GM12878 (cell line): ENCODE measurements at regions not wholly inside any gene's neighbourhood (a gene's known extent, or its start where the extent isn't known, plus 50 kb on each side); places are given as distances from the start of the nearest gene placed in this dataset.

ENCODE experiments used
- ATAC-seq: fragments of 200-7000 bp; cut with Tn5 transposase; 3 replicates; pipeline ENCODE4 v1.9.1; 2020; ENCODE audit warnings: mild to moderate bottlenecking, moderate library complexity
- BruUV-seq: library from RNA; stranded (reverse); fragments of 400-500 nt; replicated peaks from 2 replicates; lab custom pipeline; 2021; lab: Mats Ljungman, UMichigan
- CTCF ChIA-PET: fragments of 300-600 bp; sonication (Branson Sonifier 250); formaldehyde crosslinking; extraction: SDS; loops from one replicate; lab custom pipeline; 2021; ENCODE audit warnings: inconsistent platforms; lab: Yijun Ruan, JAX
- POLR2A ChIA-PET: fragments of 350-600 bp; formaldehyde crosslinking; extraction: SDS; loops from one replicate; lab custom pipeline; 2021; ENCODE audit warnings: inconsistent platforms; lab: Charles Lee
- RAD21 ChIA-PET: fragments of 300-600 bp; sonication (Branson Sonifier 250); formaldehyde crosslinking; loops from one replicate; lab custom pipeline; 2023; ENCODE audit warnings: antibody characterized with exemption; ENCODE audit not compliant: unreplicated experiment; lab: Charles Lee
- SMC1A ChIA-PET: fragments of 300-600 bp; sonication (Branson Sonifier 250); formaldehyde crosslinking; loops from one replicate; lab custom pipeline; 2023; ENCODE audit not compliant: unreplicated experiment, uncharacterized antibody; lab: Charles Lee
- DNase-seq: peaks from one replicate; pipeline ENCODE4 v3.0.0-alpha.2; 2011; ENCODE audit warnings: low read depth, low spot score
- FAIRE-seq: peaks from 3 replicates; lab custom pipeline; 2011; peaks lifted over from hg19 to GRCh38; lab: Jason Lieb, UNC
- H2AFZ ChIP-seq: 2 replicates; pipeline ENCODE4 v1.6.0; 2011; ENCODE audit warnings: low read depth, low read length, control low read depth; ENCODE audit not compliant: control insufficient read depth
- H3K27ac ChIP-seq: 2 replicates; pipeline ENCODE4 v1.5.1; 2011; ENCODE audit warnings: control low read depth; ENCODE audit not compliant: control insufficient read depth, insufficient read depth
- H3K27me3 ChIP-seq, 2 experiments: replicated peaks in 1 of 2; 2 replicates each; pipeline versions ENCODE4 v1.6.0 to v1.6.1; 2011; ENCODE audit warnings: low read length in 1 of 2; ENCODE audit not compliant: control insufficient read depth in 2 of 2, insufficient read depth in 2 of 2
- H3K36me3 ChIP-seq, 2 experiments: 2 replicates each; pipeline ENCODE4 v1.5.1; 2011; ENCODE audit warnings: low read length in 1 of 2; ENCODE audit not compliant: control insufficient read depth in 2 of 2, insufficient read depth in 2 of 2
- H3K4me1 ChIP-seq: 2 replicates; pipeline ENCODE4 v1.6.1; 2011; ENCODE audit warnings: mild to moderate bottlenecking, low read length, moderate library complexity, mixed read lengths; ENCODE audit not compliant: control insufficient read depth, insufficient read depth
- H3K4me2 ChIP-seq: 2 replicates; pipeline ENCODE4 v1.6.0; 2011; ENCODE audit warnings: control low read depth; ENCODE audit not compliant: control insufficient read depth, insufficient read depth
- H3K4me3 ChIP-seq: fragments of 200-600 bp; sonication (generic); 2 replicates; pipeline ENCODE4 v1.5.1; 2016
- H3K79me2 ChIP-seq: 2 replicates; pipeline ENCODE4 v1.6.0; 2011; ENCODE audit warnings: low read length; ENCODE audit not compliant: control insufficient read depth, insufficient read depth
- H3K9ac ChIP-seq: 2 replicates; pipeline ENCODE4 v1.8.0; 2011; ENCODE audit warnings: low read length, control low read depth, mixed read lengths; ENCODE audit not compliant: control insufficient read depth, insufficient read depth
- H3K9me3 ChIP-seq: replicated peaks from 3 replicates; pipeline ENCODE4 v1.5.1; 2011; ENCODE audit warnings: mild to moderate bottlenecking, low read length; ENCODE audit not compliant: control insufficient read depth, insufficient read depth
- H4K20me1 ChIP-seq: 2 replicates; pipeline ENCODE4 v1.6.0; 2011; ENCODE audit not compliant: control insufficient read depth, insufficient read depth
- BMI1 ChIP-seq: fragments of 450-650 bp; IDR thresholded peaks from 2 replicates; pipeline ENCODE4 v1.6.1; 2016; ENCODE audit warnings: mild to moderate bottlenecking, moderate library complexity, borderline replicate concordance
- E2F4 ChIP-seq: IDR thresholded peaks from 2 replicates; pipeline ENCODE4 v1.6.1; 2012; ENCODE audit warnings: low read depth, low read length, improper control_type of control experiment
- ESRRA ChIP-seq: IDR thresholded peaks from 2 replicates; pipeline ENCODE4 v1.6.1; 2012; ENCODE audit warnings: mild to moderate bottlenecking, low read length, improper control_type of control experiment
- GATAD2B ChIP-seq: fragments of 450-650 bp; conservative IDR thresholded peaks from 2 replicates; pipeline ENCODE4 v1.6.1; 2017; ENCODE audit warnings: low read depth, mild to moderate bottlenecking, moderate library complexity
- JUNB ChIP-seq: IDR thresholded peaks from 2 replicates; pipeline ENCODE4 v1.6.1; 2016; ENCODE audit warnings: antibody characterized with exemption, mild to moderate bottlenecking
- KDM1A ChIP-seq: fragments of 200-600 bp; sonication (generic); IDR thresholded peaks from 2 replicates; pipeline ENCODE4 v1.6.1; 2016; ENCODE audit warnings: borderline replicate concordance
- NFXL1 ChIP-seq: fragments of 450-650 bp; IDR thresholded peaks from 2 replicates; pipeline ENCODE4 v1.6.1; 2017; ENCODE audit warnings: antibody characterized with exemption, mild to moderate bottlenecking, borderline replicate concordance
- POLR2AphosphoS2 ChIP-seq: IDR thresholded peaks from 2 replicates; pipeline ENCODE4 v1.6.1; 2011; ENCODE audit warnings: low read depth, mild to moderate bottlenecking, low read length, improper control_type of control experiment, moderate library complexity
- POLR2AphosphoS5 ChIP-seq: IDR thresholded peaks from 2 replicates; pipeline ENCODE4 v1.6.1; 2011; ENCODE audit warnings: mild to moderate bottlenecking, low read length, inconsistent platforms
- RAD51 ChIP-seq: fragments of 450-650 bp; IDR thresholded peaks from 2 replicates; pipeline ENCODE4 v1.6.1; 2016; ENCODE audit warnings: moderate library complexity, mild to moderate bottlenecking, inconsistent platforms
- RELB ChIP-seq: fragments of 450-650 bp; IDR thresholded peaks from 2 replicates; pipeline ENCODE4 v1.6.1; 2017; ENCODE audit warnings: low read depth, mild to moderate bottlenecking, moderate library complexity
- STAT1 ChIP-seq: fragments of 450-650 bp; conservative IDR thresholded peaks from 2 replicates; pipeline ENCODE4 v1.6.1; 2014; ENCODE audit warnings: antibody characterized with exemption, mild to moderate bottlenecking
- YY1 ChIP-seq: IDR thresholded peaks from 2 replicates; pipeline ENCODE4 v1.6.1; 2011; ENCODE audit warnings: low read depth, mild to moderate bottlenecking, low read length
- ZBED1 ChIP-seq: IDR thresholded peaks from 2 replicates; pipeline ENCODE4 v1.6.1; 2016; ENCODE audit warnings: borderline replicate concordance
- ZBTB4 ChIP-seq: fragments of 450-650 bp; formaldehyde crosslinking; IDR thresholded peaks from 2 replicates; pipeline ENCODE4 v1.4.0; 2022; ENCODE audit warnings: mild to moderate bottlenecking, moderate library complexity
- ZBTB40 ChIP-seq: fragments of 450-650 bp; IDR thresholded peaks from 2 replicates; pipeline ENCODE4 v1.6.1; 2016; ENCODE audit warnings: mild to moderate bottlenecking, moderate library complexity, borderline replicate concordance
- ZNF217 ChIP-seq: fragments of 450-650 bp; IDR thresholded peaks from 2 replicates; pipeline ENCODE4 v1.6.1; 2017; ENCODE audit warnings: antibody characterized with exemption, mild to moderate bottlenecking
- WGBS: methylation state at CpG from one replicate; pipeline ENCODE4 v1.1.6; 2016; ENCODE audit warnings: low lambda C conversion rate; ENCODE audit not compliant: insufficient replicate concordance, insufficient coverage; ENCODE audit errors: missing lambda C conversion rate; 5-methylcytosine and 5-hydroxymethylcytosine counted together
- in situ Hi-C: fragments of 300-500 bp; cut with MboI; formaldehyde crosslinking; loops from 9 replicates; pipeline ENCODE4 v1.14.3; 2018; ENCODE audit warnings: mixed read lengths
- intact Hi-C: fragments of 100-400 bp; cut with micrococcal nuclease; formaldehyde crosslinking; loops from one replicate; pipeline ENCODE4 v1.14.2; 2022; ENCODE audit not compliant: unreplicated experiment

- RAD21 ChIA-PET: no interaction called here
- DNase-seq (no peak), FAIRE-seq (no peak), ATAC-seq (no peak)
- no peaks in the 10 kb centered on the region for H4K20me1 ChIP-seq
- no peaks in the 10 kb centered on the region for H3K79me2 ChIP-seq
- H3K9me3 ChIP-seq: no peaks in the 10 kb centered on the region
- no peaks in the 10 kb centered on the region for H3K36me3 ChIP-seq
- intact Hi-C loops (no loop called here), in situ Hi-C loops (no loop called here)
- no peak overlapping the region for H3K4me3 ChIP-seq
- H3K27me3 ChIP-seq: no peaks in the 10 kb centered on the region
- H3K27ac ChIP-seq: no peak overlapping the region
- SMC1A ChIA-PET: no interaction called here
- POLR2A ChIA-PET: no interaction called here
- no peak overlapping the region for H3K9ac ChIP-seq
- no peak overlapping the region for H3K4me2 ChIP-seq
- no TSS peak for BruUV-seq
- WGBS: 34% methylated on average over 4 of the region's 4 CpGs
- H2AFZ ChIP-seq: no peak overlapping the region
- CTCF ChIA-PET: no interaction called here
- no peaks in the 10 kb centered on the region for H3K4me1 ChIP-seq
- TF ChIP-seq KDM1A: no peak
- no peak for TF ChIP-seq POLR2AphosphoS5
- no peak for TF ChIP-seq YY1
- TF ChIP-seq JUNB: no peak
- TF ChIP-seq RELB: no peak
- TF ChIP-seq NFXL1: no peak
- TF ChIP-seq ESRRA: no peak
- TF ChIP-seq ZBTB4: no peak
- TF ChIP-seq GATAD2B: no peak
- TF ChIP-seq STAT1: no peak
- no peak for TF ChIP-seq E2F4
- no peak for TF ChIP-seq BMI1
- no peak for TF ChIP-seq ZBTB40
- no peak for TF ChIP-seq POLR2AphosphoS2
- no peak for TF ChIP-seq RAD51
- TF ChIP-seq ZBED1: no peak
- TF ChIP-seq ZNF217: no peak
These were observed 64.0 kb upstream of the CHRM3 start for GRCh38 chr1:239322369-239322768.
